ENCODE measurements at regions not wholly inside any gene's neighbourhood (a gene's known extent, or its start where the extent isn't known, plus 50 kb on each side); places are given as distances from the start of the nearest gene placed in this dataset.

- no peak overlapping the region for H3K4me3 Mint-ChIP-seq
- no peaks in the 10 kb centered on the region for H3K4me1 Mint-ChIP-seq
- H3K9me3 Mint-ChIP-seq, result no peaks in the 10 kb centered on the region
Measured at GRCh38 chrX:34849371-34849770, 93.2 kb upstream of the FAM47B start.

GRCh38 chrX:34859191-34859590, 83.4 kb upstream of the FAM47B start:
- no peaks in the 10 kb centered on the region for H3K27me3 Mint-ChIP-seq (ENCODE audit: low read depth, poor library complexity)
- DNase-seq, result no peak
- no peak overlapping the region for H3K27ac Mint-ChIP-seq
- TF ChIP-seq CTCF (IDR thresholded peaks at IDR 0.05), result no peak
- H3K36me3 Mint-ChIP-seq (ENCODE audit: low read depth), result no peaks in the 10 kb centered on the region
- no peaks in the 10 kb centered on the region for H3K4me1 Mint-ChIP-seq
- H3K9me3 Mint-ChIP-seq, result no peaks in the 10 kb centered on the region
- no peak overlapping the region for H3K4me3 Mint-ChIP-seq

More at GRCh38 chrX:34849371-34849770, 93.2 kb upstream of the FAM47B start:
- peaks cover 4% of the 10 kb centered on the region for H3K27me3 Mint-ChIP-seq (ENCODE audit: low read depth, poor library complexity)
- DNase-seq, result no peak
- TF ChIP-seq CTCF (IDR thresholded peaks at IDR 0.05), result no peak
- no peaks in the 10 kb centered on the region for H3K36me3 Mint-ChIP-seq (ENCODE audit: low read depth)
- H3K27ac Mint-ChIP-seq, result no peak overlapping the region

- Mint-ChIP-seq H3K27me3 (ENCODE audit: low read depth, poor library complexity) (no peaks in the 10 kb centered on the region), H3K36me3 (ENCODE audit: low read depth) (no peaks in the 10 kb centered on the region), H3K4me1 (no peaks in the 10 kb centered on the region), H3K4me3 (no peak overlapping the region), H3K9me3 (peaks cover 7% of the 10 kb centered on the region), H3K27ac (no peak overlapping the region)
- no peak for TF ChIP-seq CTCF (IDR thresholded peaks at IDR 0.05)
- DNase-seq, result no peak
Measured at GRCh38 chrX:34863906-34864305, 78.7 kb upstream of the FAM47B start.

- H3K9me3 Mint-ChIP-seq, result peaks cover 27% of the 10 kb centered on the region
- H3K36me3 Mint-ChIP-seq (ENCODE audit: low read depth), result no peaks in the 10 kb centered on the region
- no peaks in the 10 kb centered on the region for H3K4me1 Mint-ChIP-seq
- no peak overlapping the region for H3K27ac Mint-ChIP-seq
- no peaks in the 10 kb centered on the region for H3K27me3 Mint-ChIP-seq (ENCODE audit: low read depth, poor library complexity)
- H3K4me3 Mint-ChIP-seq, result no peak overlapping the region
- no peak for TF ChIP-seq CTCF (IDR thresholded peaks at IDR 0.05)
- no peak for DNase-seq
Measured at GRCh38 chrX:34866646-34867045, 76.0 kb upstream of the FAM47B start.

- Mint-ChIP-seq H3K4me1 (no peaks in the 10 kb centered on the region), H3K27me3 (ENCODE audit: low read depth, poor library complexity) (no peaks in the 10 kb centered on the region), H3K36me3 (ENCODE audit: low read depth) (no peaks in the 10 kb centered on the region), H3K4me3 (no peak overlapping the region), H3K27ac (no peak overlapping the region), H3K9me3 (peaks cover 28% of the 10 kb centered on the region)
- no peak for TF ChIP-seq CTCF (IDR thresholded peaks at IDR 0.05)
- no peak for DNase-seq
Measured at GRCh38 chrX:34868633-34869032, 74.0 kb upstream of the FAM47B start.

GRCh38 chrX:34873500-34874225, 68.9 kb upstream of the FAM47B start:
- TF ChIP-seq CTCF (IDR thresholded peaks at IDR 0.05), result no peak
- Mint-ChIP-seq H3K9me3 (peaks cover 20% of the 10 kb centered on the region), H3K27me3 (ENCODE audit: low read depth, poor library complexity) (no peaks in the 10 kb centered on the region)

More at GRCh38 chrX:34873500-34874225, 68.9 kb upstream of the FAM47B start:
- Mint-ChIP-seq H3K36me3 (ENCODE audit: low read depth) (no peaks in the 10 kb centered on the region), H3K4me3 (no peak overlapping the region), H3K4me1 (no peaks in the 10 kb centered on the region), H3K27ac (peak overlapping the region; percentile 0)
- no peak for DNase-seq

All from nephron progenitor cell (in vitro differentiated cells).